Smooth muscle cell (in vitro differentiated cells): ENCODE measurements at regions not wholly inside any gene's neighbourhood (a gene's known extent, or its start where the extent isn't known, plus 50 kb on each side); places are given as distances from the start of the nearest gene placed in this dataset.

Experiments
- DNase-seq: peaks from one replicate; lab custom pipeline; 2025; ENCODE audit not compliant: unreplicated experiment; lab: John Stamatoyannopoulos, UW
- H2AFZ ChIP-seq: fragments of 200-600 bp; sonication (generic); 2 replicates; pipeline ENCODE4 v1.6.0; 2016; ENCODE audit warnings: antibody characterized with exemption, low read depth, mild to moderate bottlenecking
- H3F3A ChIP-seq: fragments of 200-600 bp; sonication (generic); 2 replicates; pipeline ENCODE4 v1.6.0; 2017; ENCODE audit warnings: antibody characterized with exemption, low read depth
- H3K27ac ChIP-seq: fragments of 200-600 bp; sonication (generic); 2 replicates; pipeline ENCODE4 v1.5.1; 2016; ENCODE audit warnings: low read depth, mild to moderate bottlenecking
- H3K27me3 ChIP-seq: fragments of 200-600 bp; sonication (generic); 2 replicates; pipeline ENCODE4 v1.6.1; 2016; ENCODE audit warnings: low read depth, mild to moderate bottlenecking
- H3K36me3 ChIP-seq: fragments of 200-600 bp; sonication (generic); 2 replicates; pipeline ENCODE4 v1.5.1; 2016; ENCODE audit warnings: low read depth
- H3K4me1 ChIP-seq: fragments of 200-600 bp; sonication (generic); 2 replicates; pipeline ENCODE4 v1.5.1; 2016; ENCODE audit warnings: low read depth
- H3K4me2 ChIP-seq: fragments of 200-600 bp; sonication (generic); 2 replicates; pipeline ENCODE4 v1.6.0; 2016; ENCODE audit warnings: mild to moderate bottlenecking
- H3K4me3 ChIP-seq: fragments of 200-600 bp; sonication (generic); 2 replicates; pipeline ENCODE4 v1.5.1; 2016; ENCODE audit warnings: mild to moderate bottlenecking
- H3K79me2 ChIP-seq: fragments of 200-600 bp; sonication (generic); 2 replicates; pipeline ENCODE4 v1.6.0; 2016; ENCODE audit warnings: low read depth, mild to moderate bottlenecking
- H3K9ac ChIP-seq: fragments of 200-600 bp; sonication (generic); 2 replicates; pipeline ENCODE4 v1.6.0; 2016; ENCODE audit warnings: low read depth
- H3K9me3 ChIP-seq: fragments of 200-600 bp; sonication (generic); replicated peaks from 2 replicates; pipeline ENCODE4 v1.5.1; 2016; ENCODE audit warnings: low read depth
- H4K20me1 ChIP-seq: fragments of 200-600 bp; sonication (generic); 2 replicates; pipeline ENCODE4 v1.6.0; 2016; ENCODE audit warnings: low read depth
- WGBS: methylation state at CpG from one replicate; pipeline ENCODE4 v1.1.7; 2016; ENCODE audit warnings: low lambda C conversion rate; 5-methylcytosine and 5-hydroxymethylcytosine counted together
- TF ChIP-seq, protein P1 (sequence below): fragments of 200-600 bp; sonication (generic); IDR thresholded peaks from 2 replicates; pipeline ENCODE4 v1.5.1; 2017; ENCODE audit warnings: borderline replicate concordance, mild to moderate bottlenecking, antibody characterized with exemption; ENCODE audit not compliant: insufficient read depth, poor library complexity, severe bottlenecking

DNA sequence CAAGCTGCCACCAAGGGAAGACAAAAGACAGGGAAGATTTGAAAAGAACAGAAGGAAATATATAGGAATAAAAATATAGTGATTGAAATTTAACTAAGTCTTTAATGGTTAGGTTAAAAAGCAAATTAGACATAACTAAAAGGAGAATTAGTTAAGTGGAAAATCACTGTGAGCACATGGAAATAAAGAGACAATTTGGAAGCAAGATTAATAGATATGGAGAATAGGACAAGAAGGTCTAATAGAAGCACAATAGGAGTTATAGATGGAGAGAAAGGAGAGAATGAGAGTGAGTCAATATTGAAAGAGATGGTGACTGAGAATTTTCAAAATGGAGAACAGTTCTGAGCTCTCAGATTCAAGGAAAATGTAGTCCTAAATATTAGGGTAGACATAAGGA is 176.9 kb downstream of the ASB1 start:
- TF ChIP-seq, protein P1, sequence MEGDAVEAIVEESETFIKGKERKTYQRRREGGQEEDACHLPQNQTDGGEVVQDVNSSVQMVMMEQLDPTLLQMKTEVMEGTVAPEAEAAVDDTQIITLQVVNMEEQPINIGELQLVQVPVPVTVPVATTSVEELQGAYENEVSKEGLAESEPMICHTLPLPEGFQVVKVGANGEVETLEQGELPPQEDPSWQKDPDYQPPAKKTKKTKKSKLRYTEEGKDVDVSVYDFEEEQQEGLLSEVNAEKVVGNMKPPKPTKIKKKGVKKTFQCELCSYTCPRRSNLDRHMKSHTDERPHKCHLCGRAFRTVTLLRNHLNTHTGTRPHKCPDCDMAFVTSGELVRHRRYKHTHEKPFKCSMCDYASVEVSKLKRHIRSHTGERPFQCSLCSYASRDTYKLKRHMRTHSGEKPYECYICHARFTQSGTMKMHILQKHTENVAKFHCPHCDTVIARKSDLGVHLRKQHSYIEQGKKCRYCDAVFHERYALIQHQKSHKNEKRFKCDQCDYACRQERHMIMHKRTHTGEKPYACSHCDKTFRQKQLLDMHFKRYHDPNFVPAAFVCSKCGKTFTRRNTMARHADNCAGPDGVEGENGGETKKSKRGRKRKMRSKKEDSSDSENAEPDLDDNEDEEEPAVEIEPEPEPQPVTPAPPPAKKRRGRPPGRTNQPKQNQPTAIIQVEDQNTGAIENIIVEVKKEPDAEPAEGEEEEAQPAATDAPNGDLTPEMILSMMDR, result no peak
- no peaks in the 10 kb centered on the region for H4K20me1 ChIP-seq
- H3K36me3 ChIP-seq, result no peaks in the 10 kb centered on the region
- no peaks in the 10 kb centered on the region for H3K4me1 ChIP-seq
- no peaks in the 10 kb centered on the region for H3K9me3 ChIP-seq
- no peak overlapping the region for H3K4me2 ChIP-seq
- no peak for DNase-seq
- H3K9ac ChIP-seq, result no peak overlapping the region
- H3K27ac ChIP-seq, result no peak overlapping the region
- H3K4me3 ChIP-seq, result no peak overlapping the region
- H3K79me2 ChIP-seq, result no peaks in the 10 kb centered on the region
- no peak overlapping the region for H2AFZ ChIP-seq
- no peaks in the 10 kb centered on the region for H3F3A ChIP-seq
- no peaks in the 10 kb centered on the region for H3K27me3 ChIP-seq

DNA sequence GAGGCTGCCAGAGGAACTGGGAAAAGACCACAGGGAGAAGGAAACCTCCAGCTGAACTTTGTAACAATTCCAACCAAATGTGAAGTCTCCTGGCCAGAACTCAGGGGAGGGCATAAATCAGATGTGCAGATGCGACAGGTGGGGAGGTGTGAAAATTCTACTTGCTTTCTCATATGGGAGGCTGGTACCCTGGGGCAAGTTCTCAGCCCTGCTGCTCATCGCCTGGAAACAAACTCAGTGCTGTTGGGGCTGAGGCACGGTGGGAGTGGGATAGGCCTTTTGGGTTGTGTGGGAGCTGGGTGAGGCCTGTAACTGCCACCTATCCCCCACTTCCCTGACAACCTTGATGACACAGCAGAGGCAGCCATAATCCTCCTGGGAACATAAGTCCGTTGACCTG is 179.6 kb downstream of the ASB1 start:
- Histone ChIP-seq H4K20me1 (no peaks in the 10 kb centered on the region), H3K79me2 (no peaks in the 10 kb centered on the region), H3K4me2 (no peak overlapping the region), H3F3A (no peaks in the 10 kb centered on the region), H3K4me1 (no peaks in the 10 kb centered on the region), H2AFZ (no peak overlapping the region), H3K9me3 (peaks cover 6% of the 10 kb centered on the region), H3K27ac (no peak overlapping the region), H3K27me3 (no peaks in the 10 kb centered on the region), H3K4me3 (no peak overlapping the region), H3K9ac (no peak overlapping the region), H3K36me3 (no peaks in the 10 kb centered on the region)
- TF ChIP-seq, protein P1, result no peak
- WGBS, result 94% methylated on average over 4 of the region's 4 CpGs
- no peak for DNase-seq

DNA sequence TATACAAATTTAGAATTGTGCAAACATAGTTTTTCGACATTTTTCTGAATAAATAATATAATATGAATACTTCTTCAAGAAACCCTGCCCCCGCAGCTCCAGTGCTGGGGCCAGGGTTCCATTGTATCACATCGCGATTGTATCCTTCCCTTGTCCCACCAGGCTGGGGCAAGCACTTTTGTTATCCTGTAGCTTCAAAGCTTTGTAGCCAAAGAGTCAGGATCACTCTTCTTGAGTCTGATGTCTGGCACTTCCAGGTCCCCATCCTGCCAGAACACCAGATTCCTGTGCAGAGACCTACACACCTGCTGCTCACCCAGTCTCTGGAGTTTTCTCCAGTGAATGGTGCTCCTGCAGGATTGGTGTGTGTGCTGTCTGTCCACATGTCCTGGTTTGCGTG is 186.9 kb downstream of the ASB1 start:
- no peaks in the 10 kb centered on the region for H3K36me3 ChIP-seq
- no peak for DNase-seq
- H2AFZ ChIP-seq, result no peak overlapping the region
- H4K20me1 ChIP-seq, result no peaks in the 10 kb centered on the region
- H3K27ac ChIP-seq, result no peak overlapping the region
- no peaks in the 10 kb centered on the region for H3K27me3 ChIP-seq
- H3K9ac ChIP-seq, result no peak overlapping the region
- H3K4me1 ChIP-seq, result no peaks in the 10 kb centered on the region
- H3K4me3 ChIP-seq, result no peak overlapping the region
- H3F3A ChIP-seq, result no peaks in the 10 kb centered on the region
- TF ChIP-seq, protein P1, result no peak
- 90% methylated on average over 5 of the region's 5 CpGs for WGBS
- H3K79me2 ChIP-seq, result no peaks in the 10 kb centered on the region
- H3K9me3 ChIP-seq, result peaks cover 6% of the 10 kb centered on the region
- no peak overlapping the region for H3K4me2 ChIP-seq

DNA sequence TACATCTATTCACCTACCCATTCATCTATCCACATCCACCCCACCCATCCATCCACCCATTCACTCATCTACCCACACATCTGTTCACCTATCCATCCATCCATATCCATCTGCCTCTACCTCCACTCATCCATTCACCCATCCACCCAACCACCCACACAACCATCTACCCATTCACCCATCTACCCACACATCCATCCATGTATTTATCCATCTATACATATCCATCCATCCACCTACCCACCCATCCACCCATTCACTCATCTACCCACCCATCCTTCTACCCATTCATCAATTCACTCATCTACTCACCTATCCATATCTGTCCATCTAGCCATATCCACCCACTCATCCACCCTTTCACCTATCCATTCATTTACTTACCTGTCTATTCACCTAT is 187.6 kb downstream of the ASB1 start:
- H3K79me2 ChIP-seq, result no peaks in the 10 kb centered on the region
- DNase-seq, result no peak
- H3K4me1 ChIP-seq, result no peaks in the 10 kb centered on the region
- no peaks in the 10 kb centered on the region for H4K20me1 ChIP-seq
- H2AFZ ChIP-seq, result no peak overlapping the region
- H3K27me3 ChIP-seq, result no peaks in the 10 kb centered on the region
- H3K4me3 ChIP-seq, result no peak overlapping the region
- H3K9ac ChIP-seq, result no peak overlapping the region
- no peak overlapping the region for H3K4me2 ChIP-seq
- H3K27ac ChIP-seq, result no peak overlapping the region
- H3K9me3 ChIP-seq, result peaks cover 4% of the 10 kb centered on the region
- TF ChIP-seq, protein P1, result no peak
- no peaks in the 10 kb centered on the region for H3F3A ChIP-seq
- no peaks in the 10 kb centered on the region for H3K36me3 ChIP-seq
